Breast epithelium (tissue), 3 donors: ENCODE measurements at regions not wholly inside any gene's neighbourhood (a gene's known extent, or its start where the extent isn't known, plus 50 kb on each side); places are given as distances from the start of the nearest gene placed in this dataset.

Experiments
- CTCF ChIP-seq, 3 donors: fragments of 450-650 bp; IDR thresholded peaks; one replicate each; pipeline ENCODE4 v1.5.1; 2016 to 2017; ENCODE audit warnings: antibody characterized with exemption in 3 of 3, mild to moderate bottlenecking in 3 of 3, moderate library complexity in 3 of 3
- POLR2A ChIP-seq: fragments of 450-650 bp; IDR thresholded peaks from one replicate; pipeline ENCODE4 v1.6.1; 2016; ENCODE audit warnings: antibody characterized with exemption, mild to moderate bottlenecking, moderate library complexity

DNA sequence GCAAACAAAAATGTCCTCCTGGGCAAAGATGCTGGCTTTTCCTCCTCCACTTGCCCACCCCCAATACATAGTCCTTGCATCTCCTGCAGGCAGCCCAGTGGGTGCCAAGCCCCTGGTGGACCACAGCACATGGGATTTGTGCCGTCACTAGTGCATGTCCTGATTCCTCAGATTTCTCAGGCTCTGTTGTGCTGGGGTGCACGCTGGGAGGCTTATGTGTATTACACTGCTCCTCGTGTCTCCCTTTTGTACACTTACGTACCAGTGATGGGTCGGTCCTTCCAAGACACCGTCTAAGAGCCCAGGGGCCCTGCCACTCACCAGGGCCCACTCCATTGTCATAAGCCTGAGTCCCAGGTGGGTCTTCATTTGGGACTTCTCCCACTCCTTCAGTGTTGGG lies 70.1 kb downstream of the PLXNA1 start:
- TF ChIP-seq CTCF (IDR thresholded peaks at IDR 0.05): no peak
- TF ChIP-seq POLR2A: no peak
